ENCODE measurements at regions not wholly inside any gene's neighbourhood (a gene's known extent, or its start where the extent isn't known, plus 50 kb on each side); places are given as distances from the start of the nearest gene placed in this dataset.

- 91% methylated on average over 7 of the region's 7 CpGs for WGBS, 2 donors
- intact Hi-C loops (cut with DNase I; ENCODE audit: low total_unique reads), result no loop called here
- no peaks in the 10 kb centered on the region for H3K4me1 ChIP-seq
- DNase-seq, result no peak
- H3K36me3 ChIP-seq (ENCODE audit: low read depth, missing control alignments), result no peaks in the 10 kb centered on the region
- no peaks in the 10 kb centered on the region for H3K9me3 ChIP-seq
- no peak overlapping the region for H3K4me3 ChIP-seq
- H3K27me3 ChIP-seq, result no peaks in the 10 kb centered on the region
- TF ChIP-seq, protein P1, sequence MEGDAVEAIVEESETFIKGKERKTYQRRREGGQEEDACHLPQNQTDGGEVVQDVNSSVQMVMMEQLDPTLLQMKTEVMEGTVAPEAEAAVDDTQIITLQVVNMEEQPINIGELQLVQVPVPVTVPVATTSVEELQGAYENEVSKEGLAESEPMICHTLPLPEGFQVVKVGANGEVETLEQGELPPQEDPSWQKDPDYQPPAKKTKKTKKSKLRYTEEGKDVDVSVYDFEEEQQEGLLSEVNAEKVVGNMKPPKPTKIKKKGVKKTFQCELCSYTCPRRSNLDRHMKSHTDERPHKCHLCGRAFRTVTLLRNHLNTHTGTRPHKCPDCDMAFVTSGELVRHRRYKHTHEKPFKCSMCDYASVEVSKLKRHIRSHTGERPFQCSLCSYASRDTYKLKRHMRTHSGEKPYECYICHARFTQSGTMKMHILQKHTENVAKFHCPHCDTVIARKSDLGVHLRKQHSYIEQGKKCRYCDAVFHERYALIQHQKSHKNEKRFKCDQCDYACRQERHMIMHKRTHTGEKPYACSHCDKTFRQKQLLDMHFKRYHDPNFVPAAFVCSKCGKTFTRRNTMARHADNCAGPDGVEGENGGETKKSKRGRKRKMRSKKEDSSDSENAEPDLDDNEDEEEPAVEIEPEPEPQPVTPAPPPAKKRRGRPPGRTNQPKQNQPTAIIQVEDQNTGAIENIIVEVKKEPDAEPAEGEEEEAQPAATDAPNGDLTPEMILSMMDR (IDR thresholded peaks at IDR 0.05), result no peak
- TF ChIP-seq POLR2A (IDR thresholded peaks at IDR 0.05), result no peak
- H3K27ac ChIP-seq, result no peak overlapping the region
Measured at GRCh38 chr6:40924839-40925238, 114.2 kb downstream of the UNC5CL start.

- TF ChIP-seq POLR2A (IDR thresholded peaks at IDR 0.05), result no peak
- TF ChIP-seq, protein P1 (IDR thresholded peaks at IDR 0.05), result no peak
- 86 to 88% methylated on average over 2 of the region's 2 CpGs for WGBS, 2 donors
- no peaks in the 10 kb centered on the region for H3K27me3 ChIP-seq
- H3K4me3 ChIP-seq, result no peak overlapping the region
- intact Hi-C loops (cut with DNase I; ENCODE audit: low total_unique reads), result no loop called here
- no peaks in the 10 kb centered on the region for H3K4me1 ChIP-seq
- DNase-seq, result no peak
- no peaks in the 10 kb centered on the region for H3K36me3 ChIP-seq (ENCODE audit: low read depth, missing control alignments)
- H3K27ac ChIP-seq, result no peak overlapping the region
- H3K9me3 ChIP-seq, result no peaks in the 10 kb centered on the region
Measured at GRCh38 chr6:40923880-40924279, 115.1 kb downstream of the UNC5CL start.

GRCh38 chr6:40923326-40923725, 115.7 kb downstream of the UNC5CL start:
- intact Hi-C loops (cut with DNase I; ENCODE audit: low total_unique reads), result no loop called here
- Histone ChIP-seq H3K36me3 (ENCODE audit: low read depth, missing control alignments) (no peaks in the 10 kb centered on the region), H3K27ac (no peak overlapping the region), H3K4me3 (no peak overlapping the region), H3K27me3 (no peaks in the 10 kb centered on the region), H3K4me1 (no peaks in the 10 kb centered on the region), H3K9me3 (no peaks in the 10 kb centered on the region)
- WGBS, 2 donors, result 83 to 95% methylated on average over 2 to 4 of the region's 4 CpGs
- DNase-seq, result no peak
- TF ChIP-seq, protein P1 (IDR thresholded peaks at IDR 0.05), result no peak
- TF ChIP-seq POLR2A (IDR thresholded peaks at IDR 0.05), result no peak

GRCh38 chr6:40922281-40922680, 116.7 kb downstream of the UNC5CL start:
- intact Hi-C loops (cut with DNase I; ENCODE audit: low total_unique reads), result no loop called here
- no peak overlapping the region for H3K27ac ChIP-seq
- WGBS, 2 donors, result 86 to 90% methylated on average over 1 to 2 of the region's 2 CpGs
- H3K27me3 ChIP-seq, result no peaks in the 10 kb centered on the region
- no peak overlapping the region for H3K4me3 ChIP-seq
- H3K36me3 ChIP-seq (ENCODE audit: low read depth, missing control alignments), result no peaks in the 10 kb centered on the region
- H3K9me3 ChIP-seq, result no peaks in the 10 kb centered on the region
- DNase-seq, result no peak
- no peak for TF ChIP-seq POLR2A (IDR thresholded peaks at IDR 0.05)
- TF ChIP-seq, protein P1 (IDR thresholded peaks at IDR 0.05), result no peak
- no peaks in the 10 kb centered on the region for H3K4me1 ChIP-seq

GRCh38 chr6:40918040-40918651, 120.9 kb downstream of the UNC5CL start:
- H3K27me3 ChIP-seq, result no peaks in the 10 kb centered on the region
- H3K9me3 ChIP-seq, result no peaks in the 10 kb centered on the region
- peaks cover 5% of the 10 kb centered on the region for H3K4me1 ChIP-seq
- no peak overlapping the region for H3K27ac ChIP-seq
- intact Hi-C loops (cut with DNase I; ENCODE audit: low total_unique reads), result no loop called here
- 70 to 91% methylated on average over 2 to 5 of the region's 5 CpGs for WGBS, 2 donors
- DNase-seq, result no peak
- H3K4me3 ChIP-seq, result no peak overlapping the region
- no peaks in the 10 kb centered on the region for H3K36me3 ChIP-seq (ENCODE audit: low read depth, missing control alignments)
- TF ChIP-seq, protein P1 (IDR thresholded peaks at IDR 0.05), result no peak
- no peak for TF ChIP-seq POLR2A (IDR thresholded peaks at IDR 0.05)

Data from testis (tissue), 2 donors.